Breast epithelium (tissue), 4 donors: ENCODE measurements at regions not wholly inside any gene's neighbourhood (a gene's known extent, or its start where the extent isn't known, plus 50 kb on each side); places are given as distances from the start of the nearest gene placed in this dataset.
"Not testable (repeated sequence)": the region's sequence is repeated elsewhere in the genome, so short reads cannot be mapped to it uniquely, and the experiment has no call there.

Source experiments
- DNase-seq, 2 donors: peaks; one replicate each; pipeline ENCODE4 v3.0.0-alpha.2; 2019; ENCODE audit warnings: low spot score in 2 of 2
- H3K27ac ChIP-seq, 2 donors: fragments of 200-600 bp; sonication (generic) in 1 of 2; one replicate each; pipeline ENCODE4 v1.5.1; 2016 to 2019; ENCODE audit warnings: mild to moderate bottlenecking in 1 of 2
- H3K27me3 ChIP-seq, 2 donors: fragments of 200-600 bp; sonication (generic) in 1 of 2; one replicate each; pipeline versions ENCODE4 v1.5.1 to v1.6.0; 2017 to 2019; ENCODE audit warnings: control low read depth in 1 of 2, mild to moderate bottlenecking in 1 of 2
- H3K36me3 ChIP-seq: fragments of 200-600 bp; one replicate; pipeline ENCODE4 v1.5.1; 2019
- H3K4me1 ChIP-seq, 2 donors: fragments of 200-600 bp; sonication (generic); one replicate each; pipeline ENCODE4 v1.5.1; 2016 to 2019; ENCODE audit warnings: control low read depth in 1 of 2
- H3K4me3 ChIP-seq, 3 donors: fragments of 200-600 bp; sonication (generic); 1 replicate in 2 of 3; 2 replicates in 1 of 3; pipeline ENCODE4 v1.5.1; 2016 to 2019; ENCODE audit warnings: mild to moderate bottlenecking in 3 of 3, moderate library complexity in 2 of 3
- H3K9me3 ChIP-seq, 2 donors: fragments of 200-600 bp; sonication (generic) in 1 of 2; one replicate each; pipeline ENCODE4 v1.5.1; 2016 to 2019; ENCODE audit warnings: control low read depth in 1 of 2
- POLR2A ChIP-seq: fragments of 450-650 bp; IDR thresholded peaks from one replicate; pipeline ENCODE4 v1.6.1; 2016; ENCODE audit warnings: antibody characterized with exemption, mild to moderate bottlenecking, moderate library complexity
- POLR2AphosphoS5 ChIP-seq, 3 donors: sonication (generic); formaldehyde crosslinking; IDR thresholded peaks; one replicate each; pipeline ENCODE4 v1.6.1; 2017; ENCODE audit warnings: antibody characterized with exemption in 3 of 3
- intact Hi-C: fragments of 100-400 bp; cut with DNase I; formaldehyde crosslinking; loops from one replicate; pipeline ENCODE4 v1.15.1; 2023; ENCODE audit warnings: low total_unique reads
- TF ChIP-seq, protein P1 (sequence below), 3 donors: fragments of 450-650 bp; IDR thresholded peaks; one replicate each; pipeline ENCODE4 v1.5.1; 2016 to 2017; ENCODE audit warnings: antibody characterized with exemption in 3 of 3, mild to moderate bottlenecking in 3 of 3, moderate library complexity in 3 of 3

DNA sequence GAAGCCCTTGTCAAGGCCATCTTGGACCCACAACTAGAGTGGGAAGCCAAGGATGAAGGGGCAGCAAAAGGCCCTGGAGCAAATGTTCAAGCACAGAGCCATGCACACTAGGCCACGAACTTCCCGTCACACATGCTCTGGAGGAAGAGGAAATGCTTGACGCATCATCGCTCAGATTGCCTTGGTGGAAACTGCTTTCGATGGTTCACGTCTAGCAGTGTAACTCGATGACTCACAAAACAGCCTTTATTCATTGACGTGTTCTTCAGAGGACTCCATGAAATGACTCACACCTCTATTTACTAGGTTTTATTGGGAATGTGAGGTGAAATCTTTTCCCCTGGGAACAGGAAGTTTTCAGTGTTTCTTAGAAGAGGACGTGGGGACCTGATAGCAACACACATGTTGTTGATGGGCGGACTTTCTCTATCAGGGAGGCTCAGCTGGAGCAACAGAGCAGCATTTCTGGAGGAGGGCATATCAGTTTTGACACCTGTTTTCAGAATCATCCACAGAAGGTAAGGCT, 79.8 kb upstream of the FLT1 start:
- no peaks in the 10 kb centered on the region for H3K27me3 ChIP-seq
- no peak overlapping the region for H3K4me3 ChIP-seq
- H3K9me3 ChIP-seq, result no peaks in the 10 kb centered on the region
- no peaks in the 10 kb centered on the region for H3K4me1 ChIP-seq
- TF ChIP-seq POLR2A, result no peak
- TF ChIP-seq POLR2AphosphoS5 (IDR thresholded peaks at IDR 0.05), result peak in 1 of 3 donors; percentile 43
- TF ChIP-seq, protein P1, sequence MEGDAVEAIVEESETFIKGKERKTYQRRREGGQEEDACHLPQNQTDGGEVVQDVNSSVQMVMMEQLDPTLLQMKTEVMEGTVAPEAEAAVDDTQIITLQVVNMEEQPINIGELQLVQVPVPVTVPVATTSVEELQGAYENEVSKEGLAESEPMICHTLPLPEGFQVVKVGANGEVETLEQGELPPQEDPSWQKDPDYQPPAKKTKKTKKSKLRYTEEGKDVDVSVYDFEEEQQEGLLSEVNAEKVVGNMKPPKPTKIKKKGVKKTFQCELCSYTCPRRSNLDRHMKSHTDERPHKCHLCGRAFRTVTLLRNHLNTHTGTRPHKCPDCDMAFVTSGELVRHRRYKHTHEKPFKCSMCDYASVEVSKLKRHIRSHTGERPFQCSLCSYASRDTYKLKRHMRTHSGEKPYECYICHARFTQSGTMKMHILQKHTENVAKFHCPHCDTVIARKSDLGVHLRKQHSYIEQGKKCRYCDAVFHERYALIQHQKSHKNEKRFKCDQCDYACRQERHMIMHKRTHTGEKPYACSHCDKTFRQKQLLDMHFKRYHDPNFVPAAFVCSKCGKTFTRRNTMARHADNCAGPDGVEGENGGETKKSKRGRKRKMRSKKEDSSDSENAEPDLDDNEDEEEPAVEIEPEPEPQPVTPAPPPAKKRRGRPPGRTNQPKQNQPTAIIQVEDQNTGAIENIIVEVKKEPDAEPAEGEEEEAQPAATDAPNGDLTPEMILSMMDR (IDR thresholded peaks at IDR 0.05), result no peak
- H3K36me3 ChIP-seq, result no peaks in the 10 kb centered on the region
- no peak for DNase-seq
- intact Hi-C loops, result no loop called here
- no peak overlapping the region for H3K27ac ChIP-seq

DNA sequence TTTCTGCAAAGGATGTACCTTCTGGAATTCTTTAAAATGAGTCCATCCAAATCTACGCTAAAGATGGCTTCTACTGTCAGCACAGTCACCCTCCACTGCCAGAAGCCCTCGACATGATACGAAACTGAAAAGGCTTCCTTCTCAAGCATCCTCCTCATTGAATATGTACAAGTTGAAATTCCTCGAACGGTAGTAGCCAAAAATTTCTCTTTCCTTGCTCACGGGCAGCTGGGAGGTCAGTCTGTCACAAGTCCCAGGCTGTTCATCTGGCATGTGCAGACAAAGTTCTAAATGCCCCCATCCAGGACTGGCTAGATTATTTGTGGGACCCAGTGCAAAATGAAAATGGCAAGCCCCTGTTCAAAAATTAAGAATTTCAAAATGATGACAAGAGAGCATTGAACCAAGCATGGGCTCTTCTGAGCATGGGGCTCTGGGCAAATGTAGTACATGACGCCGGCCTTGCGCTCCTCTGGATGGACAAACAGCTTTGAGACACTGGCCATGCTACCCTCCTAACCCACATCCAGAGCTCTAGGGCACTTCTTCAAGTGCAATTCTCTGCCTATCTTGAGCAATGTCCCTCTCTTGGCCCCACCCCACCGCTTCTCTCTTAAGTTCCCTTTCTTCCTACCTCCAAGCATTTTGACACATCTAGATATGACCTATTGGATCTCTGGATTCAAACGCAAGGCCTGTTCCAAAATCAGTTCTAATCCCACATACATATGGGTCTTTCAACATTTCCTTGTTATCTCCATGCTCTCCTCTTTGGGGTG, 78.9 kb upstream of the FLT1 start:
- DNase-seq, result no peak
- no peak overlapping the region for H3K27ac ChIP-seq
- no peaks in the 10 kb centered on the region for H3K9me3 ChIP-seq
- intact Hi-C loops, result no loop called here
- H3K4me3 ChIP-seq, result no peak overlapping the region
- H3K27me3 ChIP-seq, result no peaks in the 10 kb centered on the region
- TF ChIP-seq POLR2AphosphoS5 (IDR thresholded peaks at IDR 0.05), result no peak
- no peak for TF ChIP-seq POLR2A
- TF ChIP-seq, protein P1 (IDR thresholded peaks at IDR 0.05), result no peak
- no peaks in the 10 kb centered on the region for H3K4me1 ChIP-seq
- no peaks in the 10 kb centered on the region for H3K36me3 ChIP-seq

DNA sequence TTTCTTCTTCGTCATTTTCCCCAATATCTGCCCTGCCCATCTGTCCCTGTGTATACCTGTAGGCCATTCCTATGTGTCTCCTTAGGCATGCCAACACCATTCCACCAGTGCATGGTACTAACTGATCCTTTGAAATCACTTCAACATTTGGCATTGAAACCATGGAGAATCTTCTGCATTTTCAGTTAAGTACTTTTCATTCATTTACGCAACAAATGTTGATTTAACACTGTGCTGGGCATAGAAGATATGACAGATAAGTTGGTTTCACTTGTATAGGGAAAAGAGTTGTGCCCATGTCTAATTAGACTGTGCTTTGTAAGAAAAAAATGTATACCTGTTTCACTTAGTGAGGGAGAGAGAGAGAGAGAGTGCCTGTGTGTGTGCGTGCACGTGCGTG, 77.9 kb upstream of the FLT1 start:
- intact Hi-C loops, result no loop called here
- H3K4me3 ChIP-seq, result no peak overlapping the region

DNA sequence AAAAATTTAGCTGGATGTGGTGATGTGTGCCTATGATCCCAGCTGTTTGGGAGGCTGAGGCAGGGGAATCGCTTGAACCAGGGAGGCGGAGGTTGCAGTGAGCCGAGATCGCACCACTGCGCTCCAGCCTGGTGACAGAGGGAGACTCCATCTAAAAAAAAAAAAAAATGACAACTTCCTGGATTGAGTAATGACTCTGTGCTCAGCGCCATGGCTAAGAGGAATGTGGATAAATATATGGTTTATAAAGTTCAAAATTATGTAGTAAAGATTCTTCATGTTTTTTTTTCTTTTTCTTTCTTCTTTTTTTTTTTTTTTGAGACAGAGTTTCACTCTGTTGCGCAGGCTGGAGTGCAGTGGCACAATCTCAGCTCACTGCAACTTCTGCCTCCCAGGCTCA, 75.4 kb upstream of the FLT1 start:
- H3K4me3 ChIP-seq, result not testable (repeated sequence)

More for the DNA sequence above, 77.9 kb upstream of the FLT1 start:
- Histone ChIP-seq H3K36me3 (no peaks in the 10 kb centered on the region), H3K27me3 (no peaks in the 10 kb centered on the region), H3K27ac (no peak overlapping the region), H3K9me3 (no peaks in the 10 kb centered on the region), H3K4me1 (no peaks in the 10 kb centered on the region)
- DNase-seq, result no peak
- no peak for TF ChIP-seq POLR2AphosphoS5 (IDR thresholded peaks at IDR 0.05)
- TF ChIP-seq, protein P1 (IDR thresholded peaks at IDR 0.05), result no peak
- TF ChIP-seq POLR2A, result no peak

DNA sequence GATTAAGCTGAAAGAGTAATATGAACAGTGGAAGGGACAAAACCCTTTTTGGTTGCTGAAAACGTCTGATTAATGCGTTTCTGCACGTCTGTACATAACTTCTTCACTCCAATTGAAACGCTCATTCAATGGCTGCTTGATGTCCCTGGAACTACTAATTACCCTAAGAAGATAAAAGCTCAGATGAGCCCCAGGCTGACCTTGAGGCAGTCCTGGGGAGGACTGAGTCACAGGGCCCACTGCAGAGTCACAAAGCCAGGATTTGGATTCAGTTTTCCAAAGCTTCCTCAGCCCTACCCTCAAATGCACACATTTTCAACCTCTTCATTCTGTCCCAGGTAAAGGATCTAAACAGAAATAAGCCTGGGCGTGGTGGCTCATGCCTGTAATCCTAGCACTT, 75.0 kb upstream of the FLT1 start:
- no peak for DNase-seq
- no peak overlapping the region for H3K27ac ChIP-seq
- H3K9me3 ChIP-seq, result no peaks in the 10 kb centered on the region
- H3K27me3 ChIP-seq, result no peaks in the 10 kb centered on the region
- H3K36me3 ChIP-seq, result no peaks in the 10 kb centered on the region
- no peak for TF ChIP-seq POLR2A
- TF ChIP-seq, protein P1 (IDR thresholded peaks at IDR 0.05), result no peak
- no peak for TF ChIP-seq POLR2AphosphoS5 (IDR thresholded peaks at IDR 0.05)
- intact Hi-C loops, result no loop called here
- H3K4me3 ChIP-seq, result no peak overlapping the region
- H3K4me1 ChIP-seq, result no peaks in the 10 kb centered on the region

More for the DNA sequence above, 75.4 kb upstream of the FLT1 start:
- H3K27ac ChIP-seq, DNase-seq, H3K4me1 ChIP-seq, intact Hi-C loops, H3K36me3 ChIP-seq, H3K9me3 ChIP-seq, H3K27me3 ChIP-seq: not testable (repeated sequence)
